ENCODE measurements at regions not wholly inside any gene's neighbourhood (a gene's known extent, or its start where the extent isn't known, plus 50 kb on each side); places are given as distances from the start of the nearest gene placed in this dataset.

DNA sequence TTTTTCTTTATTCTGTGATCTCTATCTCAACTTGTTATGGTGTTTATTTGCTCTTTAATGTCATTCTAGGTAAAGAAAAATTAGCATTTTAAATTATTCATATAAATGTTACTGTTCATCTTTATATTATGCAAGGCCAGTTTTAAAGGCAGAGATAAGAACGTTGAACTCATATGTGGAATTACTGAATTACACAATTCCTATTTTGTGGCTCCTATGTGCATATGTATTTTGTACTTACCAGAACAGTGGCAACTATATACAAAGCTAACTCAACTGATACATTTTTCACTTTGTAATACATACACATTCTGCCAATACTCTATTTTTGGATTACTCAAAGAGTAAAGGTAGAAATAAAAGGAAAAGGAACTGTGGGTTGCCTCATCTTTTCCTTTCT is 533.2 kb upstream of the NR3C2 start:
- Mint-ChIP-seq H3K4me3 (ENCODE audit: unreplicated experiment) (no peak overlapping the region), H3K4me1 (ENCODE audit: unreplicated experiment) (no peaks in the 10 kb centered on the region), H3K36me3 (ENCODE audit: low read depth, unreplicated experiment) (no peaks in the 10 kb centered on the region), H3K27ac (ENCODE audit: unreplicated experiment) (no peak overlapping the region), H3K27me3 (ENCODE audit: unreplicated experiment) (no peaks in the 10 kb centered on the region), H3K9me3 (ENCODE audit: unreplicated experiment) (no peaks in the 10 kb centered on the region)
- TF ChIP-seq, protein P1, sequence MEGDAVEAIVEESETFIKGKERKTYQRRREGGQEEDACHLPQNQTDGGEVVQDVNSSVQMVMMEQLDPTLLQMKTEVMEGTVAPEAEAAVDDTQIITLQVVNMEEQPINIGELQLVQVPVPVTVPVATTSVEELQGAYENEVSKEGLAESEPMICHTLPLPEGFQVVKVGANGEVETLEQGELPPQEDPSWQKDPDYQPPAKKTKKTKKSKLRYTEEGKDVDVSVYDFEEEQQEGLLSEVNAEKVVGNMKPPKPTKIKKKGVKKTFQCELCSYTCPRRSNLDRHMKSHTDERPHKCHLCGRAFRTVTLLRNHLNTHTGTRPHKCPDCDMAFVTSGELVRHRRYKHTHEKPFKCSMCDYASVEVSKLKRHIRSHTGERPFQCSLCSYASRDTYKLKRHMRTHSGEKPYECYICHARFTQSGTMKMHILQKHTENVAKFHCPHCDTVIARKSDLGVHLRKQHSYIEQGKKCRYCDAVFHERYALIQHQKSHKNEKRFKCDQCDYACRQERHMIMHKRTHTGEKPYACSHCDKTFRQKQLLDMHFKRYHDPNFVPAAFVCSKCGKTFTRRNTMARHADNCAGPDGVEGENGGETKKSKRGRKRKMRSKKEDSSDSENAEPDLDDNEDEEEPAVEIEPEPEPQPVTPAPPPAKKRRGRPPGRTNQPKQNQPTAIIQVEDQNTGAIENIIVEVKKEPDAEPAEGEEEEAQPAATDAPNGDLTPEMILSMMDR (IDR thresholded peaks at IDR 0.05; ENCODE audit: unreplicated experiment), result no peak
- DNase-seq (ENCODE audit: low spot score), result no peak

DNA sequence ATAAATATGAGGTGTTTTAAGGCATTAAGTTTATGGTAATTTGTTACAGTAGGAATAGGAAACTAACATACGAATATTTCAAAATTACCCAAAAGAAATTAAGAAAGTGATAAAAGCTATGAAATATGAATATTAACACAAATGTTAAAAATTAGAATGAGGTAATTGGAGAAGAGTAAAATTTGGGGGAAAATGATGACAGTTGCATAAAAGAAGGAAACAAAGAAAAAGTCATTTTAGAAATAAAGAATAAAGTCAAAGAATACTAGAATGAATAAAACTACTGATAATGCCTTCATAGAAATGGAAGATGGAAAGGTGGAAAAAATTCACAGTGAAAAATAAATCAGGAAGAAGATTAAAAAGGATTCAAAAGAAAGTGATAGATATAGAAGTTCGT is 522.9 kb upstream of the NR3C2 start:
- H3K27ac Mint-ChIP-seq (ENCODE audit: unreplicated experiment), result no peak overlapping the region
- TF ChIP-seq, protein P1 (IDR thresholded peaks at IDR 0.05; ENCODE audit: unreplicated experiment), result no peak
- H3K27me3 Mint-ChIP-seq (ENCODE audit: unreplicated experiment), result no peaks in the 10 kb centered on the region
- H3K4me3 Mint-ChIP-seq (ENCODE audit: unreplicated experiment), result no peak overlapping the region
- DNase-seq (ENCODE audit: low spot score), result no peak
- H3K9me3 Mint-ChIP-seq (ENCODE audit: unreplicated experiment), result no peaks in the 10 kb centered on the region
- no peaks in the 10 kb centered on the region for H3K4me1 Mint-ChIP-seq (ENCODE audit: unreplicated experiment)
- H3K36me3 Mint-ChIP-seq (ENCODE audit: low read depth, unreplicated experiment), result no peaks in the 10 kb centered on the region

DNA sequence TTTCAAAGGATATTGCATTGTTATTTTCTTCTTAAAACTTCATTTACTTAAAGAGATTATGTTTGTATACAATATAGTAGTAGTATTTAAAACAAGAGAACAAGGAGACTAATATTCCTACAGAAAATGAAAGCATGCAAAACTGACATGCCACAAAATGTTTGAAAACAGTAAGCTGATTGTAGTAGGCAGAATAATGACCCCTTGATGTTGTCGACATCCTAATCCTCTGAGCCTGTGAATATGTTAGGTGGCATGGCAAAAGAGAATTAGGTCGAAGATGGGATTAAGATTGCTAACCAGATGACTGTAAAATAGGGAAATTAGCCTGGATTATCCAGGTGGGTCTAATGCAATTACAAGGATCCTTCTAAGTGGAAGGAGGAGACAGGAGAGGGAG is 522.2 kb upstream of the NR3C2 start:
- no peak for DNase-seq (ENCODE audit: low spot score)
- Mint-ChIP-seq H3K36me3 (ENCODE audit: low read depth, unreplicated experiment) (no peaks in the 10 kb centered on the region), H3K27ac (ENCODE audit: unreplicated experiment) (no peak overlapping the region), H3K4me1 (ENCODE audit: unreplicated experiment) (no peaks in the 10 kb centered on the region), H3K27me3 (ENCODE audit: unreplicated experiment) (no peaks in the 10 kb centered on the region), H3K9me3 (ENCODE audit: unreplicated experiment) (no peaks in the 10 kb centered on the region), H3K4me3 (ENCODE audit: unreplicated experiment) (no peak overlapping the region)
- TF ChIP-seq, protein P1 (IDR thresholded peaks at IDR 0.05; ENCODE audit: unreplicated experiment), result no peak

DNA sequence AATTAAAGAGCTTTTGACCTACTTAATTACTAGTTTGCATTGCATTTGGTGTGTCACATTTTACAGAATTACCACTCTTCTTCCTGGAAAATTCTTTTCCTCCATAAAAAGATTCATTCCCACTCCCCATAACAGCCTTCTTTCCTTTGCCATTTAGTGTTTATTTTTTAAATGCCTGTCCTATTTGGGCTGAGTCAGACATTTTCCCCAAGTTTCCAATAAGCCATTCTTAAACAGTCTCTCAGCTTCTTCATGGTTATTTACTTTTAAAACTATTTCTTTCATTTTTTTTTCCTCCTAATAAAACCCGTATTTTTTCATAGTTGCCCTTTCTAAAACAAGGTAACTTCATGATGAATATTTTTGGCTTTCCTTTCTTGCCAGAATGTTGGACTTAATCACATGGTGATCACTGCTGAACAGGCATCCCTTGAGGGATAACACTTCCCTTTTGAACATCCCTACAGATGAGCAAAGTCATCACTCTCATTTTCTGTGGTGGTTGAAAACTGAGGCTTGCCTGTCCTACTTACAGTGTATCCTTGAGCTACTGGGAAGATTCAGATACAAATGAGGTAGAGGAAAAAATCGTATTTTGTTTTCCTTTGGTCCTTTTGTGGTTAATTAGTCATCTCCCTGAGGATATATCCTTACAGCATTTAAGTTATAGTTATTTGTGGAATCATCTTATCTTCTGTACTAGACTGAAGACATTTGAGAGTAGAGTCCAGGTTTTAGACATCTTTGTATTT is 520.5 kb upstream of the NR3C2 start:
- no peak overlapping the region for H3K27ac Mint-ChIP-seq (ENCODE audit: unreplicated experiment)

DNA sequence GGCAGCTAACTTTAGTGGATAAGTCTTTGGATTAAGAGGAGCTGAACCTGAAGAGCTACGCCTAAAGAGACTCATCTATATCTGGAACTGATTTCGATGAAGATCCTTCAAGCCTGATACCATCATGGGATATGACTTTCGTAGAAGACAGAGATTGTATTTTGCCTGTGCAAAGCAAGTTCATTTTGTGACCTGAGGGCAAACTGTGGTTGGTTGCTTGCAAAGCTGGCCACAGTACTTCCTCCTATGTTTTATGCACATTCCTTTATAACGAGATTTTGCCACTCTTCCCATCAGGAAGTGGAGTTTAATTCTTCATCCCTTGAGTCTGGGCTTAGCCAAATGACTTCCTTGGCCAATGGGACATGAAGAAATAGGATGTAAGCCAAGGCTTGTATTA is 519.3 kb upstream of the NR3C2 start:
- no peaks in the 10 kb centered on the region for H3K4me1 Mint-ChIP-seq (ENCODE audit: unreplicated experiment)
- H3K27ac Mint-ChIP-seq (ENCODE audit: unreplicated experiment), result no peak overlapping the region
- no peak overlapping the region for H3K4me3 Mint-ChIP-seq (ENCODE audit: unreplicated experiment)
- TF ChIP-seq, protein P1 (IDR thresholded peaks at IDR 0.05; ENCODE audit: unreplicated experiment), result no peak
- H3K36me3 Mint-ChIP-seq (ENCODE audit: low read depth, unreplicated experiment), result no peaks in the 10 kb centered on the region
- no peaks in the 10 kb centered on the region for H3K27me3 Mint-ChIP-seq (ENCODE audit: unreplicated experiment)
- H3K9me3 Mint-ChIP-seq (ENCODE audit: unreplicated experiment), result no peaks in the 10 kb centered on the region
- DNase-seq (ENCODE audit: low spot score), result no peak

More for the DNA sequence above, 520.5 kb upstream of the NR3C2 start:
- Mint-ChIP-seq H3K4me1 (ENCODE audit: unreplicated experiment) (no peaks in the 10 kb centered on the region), H3K9me3 (ENCODE audit: unreplicated experiment) (no peaks in the 10 kb centered on the region), H3K36me3 (ENCODE audit: low read depth, unreplicated experiment) (no peaks in the 10 kb centered on the region), H3K27me3 (ENCODE audit: unreplicated experiment) (no peaks in the 10 kb centered on the region), H3K4me3 (ENCODE audit: unreplicated experiment) (no peak overlapping the region)
- no peak for DNase-seq (ENCODE audit: low spot score)
- TF ChIP-seq, protein P1 (IDR thresholded peaks at IDR 0.05; ENCODE audit: unreplicated experiment), result no peak

Data from endothelial cell (in vitro differentiated cells).